ENCODE measurements at regions not wholly inside any gene's neighbourhood (a gene's known extent, or its start where the extent isn't known, plus 50 kb on each side); places are given as distances from the start of the nearest gene placed in this dataset.

DNA sequence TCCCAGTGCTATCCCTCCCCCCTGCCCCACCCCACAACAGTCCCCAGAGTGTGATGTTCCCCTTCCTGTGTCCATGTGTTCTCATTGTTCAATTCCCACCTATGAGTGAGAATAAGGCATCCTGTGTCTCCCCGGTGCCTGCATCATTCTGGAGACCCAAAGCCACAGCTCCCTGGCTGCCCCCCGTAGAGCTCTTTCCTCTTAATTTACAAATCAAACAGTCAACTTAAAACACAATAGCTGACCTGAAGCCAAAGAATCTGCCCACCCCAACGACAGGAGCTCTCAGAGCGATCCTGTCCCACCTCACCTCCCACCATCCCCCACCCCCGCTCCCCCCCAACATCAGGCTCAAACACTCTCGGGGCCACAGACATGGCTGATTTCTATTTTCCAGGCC is 558.3 kb downstream of the BRD1 start:
- no peak for DNase-seq (ENCODE audit: low spot score)

GRCh38 chr22:49268924-49269323 is 558.7 kb downstream of the BRD1 start:
- DNase-seq (ENCODE audit: low spot score), result no peak

DNA sequence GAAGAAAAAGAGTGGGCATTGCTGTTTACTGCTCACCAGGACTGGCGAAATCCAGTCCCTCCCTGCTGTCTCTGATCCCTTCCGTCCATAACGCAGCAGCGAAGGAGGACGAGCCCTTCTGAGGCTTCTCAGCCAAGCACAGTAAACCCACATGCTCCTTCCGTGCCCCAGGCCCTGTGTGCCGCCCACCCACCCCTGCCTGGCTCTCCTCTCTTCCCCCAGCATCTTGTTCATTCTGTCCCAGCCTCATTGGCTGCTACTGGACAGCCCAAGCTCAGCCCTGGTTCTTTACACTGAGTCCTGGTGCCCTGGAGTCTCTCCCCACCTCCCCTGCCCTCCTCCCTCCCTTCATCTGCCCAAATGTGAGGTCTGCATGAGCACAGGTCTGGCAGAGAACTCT is 559.7 kb downstream of the BRD1 start:
- no peak for DNase-seq (ENCODE audit: low spot score)

DNA sequence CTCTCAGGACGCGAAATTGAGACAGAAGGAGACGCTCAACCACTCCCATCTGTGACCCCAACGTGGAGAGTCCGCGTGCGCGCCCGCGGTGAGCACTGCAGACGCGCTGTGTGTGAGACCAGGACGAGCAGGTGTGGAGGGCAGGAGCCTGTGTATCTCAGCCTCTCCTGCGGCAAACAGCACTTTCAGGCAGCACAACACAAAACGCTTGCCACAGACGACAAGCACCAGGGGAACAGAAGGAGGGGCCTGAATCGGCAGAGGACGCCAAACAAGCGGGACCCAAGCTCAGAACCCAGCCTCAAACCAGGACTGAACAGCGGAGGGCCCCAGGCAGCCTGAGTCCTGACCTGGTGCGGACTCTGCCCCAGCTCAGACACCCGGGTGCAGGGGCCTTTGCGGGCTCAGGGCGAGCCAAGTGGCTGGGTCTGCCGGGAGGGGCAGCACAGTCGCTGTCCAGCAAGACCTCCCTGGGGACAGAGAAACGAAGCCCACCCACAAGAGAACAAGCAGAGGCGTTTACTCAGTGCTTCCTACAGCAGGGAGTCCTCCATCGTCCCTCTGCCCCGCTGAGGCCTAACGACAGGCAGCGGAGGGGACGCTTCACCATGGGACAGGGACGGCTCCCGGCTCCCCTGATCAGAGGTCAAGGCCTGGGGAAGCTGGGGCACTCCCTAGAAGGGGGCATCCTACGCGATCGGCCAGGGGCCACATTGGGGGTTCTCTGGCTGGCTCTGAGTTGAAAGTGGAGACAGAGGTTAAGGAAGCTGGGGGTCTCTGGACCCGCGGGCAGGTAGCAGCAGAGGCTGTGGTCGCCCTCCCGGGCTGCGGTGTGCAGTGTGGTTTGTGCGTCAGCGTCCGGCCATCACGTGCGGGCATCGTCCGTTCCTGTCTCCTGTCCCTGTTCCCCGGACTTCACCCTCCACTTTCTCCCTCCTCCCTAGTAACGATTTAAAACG is 560.8 kb downstream of the BRD1 start:
- DNase-seq (ENCODE audit: low spot score), result no peak

GRCh38 chr22:49264696-49265095 is 563.0 kb downstream of the BRD1 start:
- DNase-seq (ENCODE audit: low spot score), result no peak

DNA sequence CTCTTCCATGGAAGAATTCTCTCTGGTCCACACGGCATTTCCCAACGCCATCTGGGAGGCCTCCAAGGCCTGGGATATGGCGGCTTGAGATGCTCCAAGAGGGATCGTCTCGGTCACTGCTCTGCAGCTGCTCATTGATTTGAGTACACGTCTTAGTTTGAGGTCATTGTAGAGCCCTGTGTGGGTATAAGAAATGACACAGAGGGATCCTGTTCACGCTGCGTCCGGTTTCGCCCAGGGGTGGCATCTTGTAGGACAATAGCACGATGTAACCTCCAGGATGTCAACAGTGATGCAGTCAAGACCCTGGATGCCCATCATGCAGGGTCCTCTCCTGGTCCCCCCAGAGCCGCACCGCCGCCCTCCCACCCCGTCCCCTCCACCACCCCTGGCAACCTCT is 564.6 kb downstream of the BRD1 start:
- no peak for DNase-seq (ENCODE audit: low spot score)

- DNase-seq (ENCODE audit: low spot score), result no peak
Measured at GRCh38 chr22:49262167-49262566, 565.5 kb downstream of the BRD1 start.

- DNase-seq (ENCODE audit: low spot score), result no peak
Measured at GRCh38 chr22:49261616-49262015, 566.1 kb downstream of the BRD1 start.

DNA sequence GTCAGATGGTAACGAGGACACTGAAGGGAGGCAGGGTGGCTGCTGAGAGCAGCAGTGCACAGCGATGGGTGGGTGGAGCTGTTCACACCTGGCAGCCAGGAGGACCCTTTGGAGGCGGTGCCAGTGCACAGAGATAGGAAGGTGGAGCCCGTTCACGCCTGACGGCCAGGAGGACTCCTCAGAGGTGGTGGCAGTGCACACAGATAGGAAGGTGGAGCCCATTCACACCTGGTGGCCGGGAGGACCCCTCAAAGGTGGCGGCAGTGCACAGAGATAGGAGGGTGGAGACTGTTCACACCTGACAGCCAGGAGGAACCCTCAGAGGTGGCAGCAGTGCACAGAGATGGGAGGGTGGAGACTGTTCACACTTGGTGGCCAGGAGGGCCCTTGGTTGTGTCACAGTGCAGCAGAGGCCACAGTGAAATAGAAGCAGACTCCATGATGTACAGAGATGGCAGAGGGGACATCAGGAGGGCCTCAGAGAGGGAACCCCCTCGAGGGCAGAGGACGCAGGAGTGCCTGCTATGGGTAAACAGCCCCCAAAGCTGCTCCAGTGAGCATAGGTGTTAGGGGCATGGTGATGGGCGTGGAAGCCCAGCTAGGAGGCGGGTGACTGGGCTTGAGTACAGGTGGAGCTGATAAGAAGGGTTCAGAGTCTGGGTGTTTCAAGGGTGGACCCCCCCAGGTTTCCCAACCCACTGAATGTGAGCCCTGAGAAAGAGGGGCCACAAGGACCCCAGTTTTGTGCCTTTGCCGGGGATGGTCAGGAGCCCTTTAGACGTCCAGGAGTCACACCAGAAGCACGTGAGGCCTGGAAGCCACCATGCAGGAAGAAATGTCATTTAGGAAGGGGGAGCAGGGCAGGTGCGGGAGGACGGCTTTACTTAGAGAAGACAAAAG is 566.7 kb downstream of the BRD1 start:
- no peak for DNase-seq (ENCODE audit: low spot score)

GRCh38 chr22:49259839-49260615 is 567.6 kb downstream of the BRD1 start:
- DNase-seq (ENCODE audit: low spot score), result no peak

DNA sequence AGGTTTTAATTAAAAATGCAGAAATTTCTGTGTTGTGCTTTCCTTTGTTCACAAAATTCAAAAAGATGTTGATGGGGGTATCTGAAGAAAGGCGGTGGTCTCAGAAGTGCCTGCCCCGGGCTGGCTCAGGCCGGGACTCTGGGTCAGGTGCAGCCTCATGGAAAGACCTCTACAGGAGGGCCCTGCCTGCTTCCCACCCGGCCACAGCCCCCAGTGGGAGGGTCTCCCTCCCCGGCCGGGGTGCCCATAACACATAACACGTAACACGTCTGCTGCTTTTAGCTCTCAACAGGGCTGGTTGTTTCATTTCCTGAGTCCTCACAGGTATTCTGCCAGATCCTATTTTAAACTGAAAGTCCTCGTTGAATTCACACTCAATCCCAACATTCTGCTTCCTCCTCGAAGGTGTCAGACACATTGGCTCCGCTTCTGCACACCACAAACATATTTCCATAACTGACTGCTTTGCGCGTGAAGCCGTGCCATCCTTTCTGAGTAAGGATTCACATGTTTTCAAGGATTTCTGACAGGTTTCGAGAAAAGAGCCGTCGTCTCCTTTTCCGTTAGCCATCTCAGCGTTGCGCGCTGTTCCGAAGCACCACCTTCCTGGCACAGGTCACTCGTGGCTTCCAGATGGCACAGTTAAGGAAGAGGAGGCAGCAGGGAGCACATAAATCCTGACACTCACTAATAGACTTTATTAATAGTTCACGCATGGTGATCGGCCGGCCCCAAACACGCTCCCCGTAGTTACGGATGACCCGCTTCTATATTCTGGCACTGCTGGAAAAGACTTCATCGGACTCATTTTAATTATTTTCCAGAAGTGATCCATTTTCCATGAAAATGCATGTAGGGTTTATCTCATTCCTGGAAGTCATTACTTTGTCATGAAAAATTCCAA is 569.3 kb downstream of the BRD1 start:
- no peak for DNase-seq (ENCODE audit: low spot score)

DNA sequence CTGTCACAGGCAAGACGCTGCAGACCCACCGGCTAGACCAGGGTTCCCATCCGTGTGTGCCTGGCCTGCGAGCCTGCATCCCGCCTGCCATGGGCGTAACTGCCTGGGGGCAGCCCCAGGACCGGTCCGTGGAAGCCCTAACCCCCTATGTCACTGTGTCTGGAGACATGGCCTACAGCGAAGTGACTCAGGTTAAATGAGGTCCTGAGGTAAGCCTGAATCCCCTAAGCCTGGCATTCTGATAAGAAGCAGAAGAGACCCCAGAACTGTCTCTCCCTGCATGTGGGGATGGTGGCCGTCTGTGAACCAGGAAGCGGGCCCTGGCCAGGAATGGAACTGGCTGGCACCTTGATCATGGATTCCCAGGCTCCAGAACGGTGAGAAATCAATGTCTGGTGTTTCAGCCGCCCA is 570.1 kb downstream of the BRD1 start:
- DNase-seq (ENCODE audit: low spot score), result no peak

DNA sequence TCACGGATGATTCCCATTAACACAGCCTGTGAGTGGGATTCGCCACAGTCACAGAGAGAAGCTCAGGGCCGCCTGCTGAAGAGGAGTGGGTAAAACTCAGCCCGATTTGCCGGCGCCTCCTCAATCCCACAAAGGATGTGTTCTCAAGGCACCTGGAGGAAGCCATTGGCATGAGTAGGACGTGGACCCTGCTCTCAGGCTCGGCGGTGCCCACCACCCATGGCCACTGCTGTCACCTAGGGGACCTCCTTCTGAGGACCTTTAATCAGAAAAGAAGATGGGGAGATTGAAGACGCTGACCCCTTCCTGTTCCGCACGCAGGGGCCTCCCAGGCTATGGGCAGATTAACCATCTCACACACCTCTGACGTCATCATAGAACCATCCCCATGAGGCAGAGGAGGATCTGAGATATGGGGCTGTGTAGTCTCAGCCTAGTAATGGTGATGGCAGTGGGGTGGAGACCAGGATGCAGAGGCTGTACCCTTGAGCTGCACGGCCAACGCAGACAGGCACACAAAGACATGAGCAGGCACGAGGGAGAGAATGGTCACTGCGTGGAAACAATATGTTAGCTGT is 571.8 kb downstream of the BRD1 start:
- DNase-seq (ENCODE audit: low spot score), result no peak

- no peak for DNase-seq (ENCODE audit: low spot score)
Measured at GRCh38 chr22:49255154-49255553, 572.5 kb downstream of the BRD1 start.

DNA sequence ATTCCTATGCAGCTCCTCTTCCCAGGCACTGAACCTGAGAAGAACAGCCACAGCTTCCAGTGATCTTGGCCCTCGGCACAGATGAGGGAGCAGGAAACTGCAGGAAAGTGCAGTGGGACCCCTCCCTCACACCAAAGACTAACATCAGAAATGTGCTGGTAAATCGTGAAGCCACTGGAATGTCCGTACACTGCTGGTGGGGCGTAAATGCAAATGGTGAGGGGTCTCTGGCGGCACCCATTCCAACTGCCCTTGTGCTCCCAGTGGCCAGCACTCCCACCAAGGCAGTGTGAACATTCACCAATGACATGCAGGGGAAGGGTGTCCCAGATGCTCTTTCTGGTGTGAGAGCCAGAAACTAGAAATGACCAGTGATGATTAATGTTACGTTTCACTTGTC is 574.0 kb downstream of the BRD1 start:
- no peak for DNase-seq (ENCODE audit: low spot score)

DNA sequence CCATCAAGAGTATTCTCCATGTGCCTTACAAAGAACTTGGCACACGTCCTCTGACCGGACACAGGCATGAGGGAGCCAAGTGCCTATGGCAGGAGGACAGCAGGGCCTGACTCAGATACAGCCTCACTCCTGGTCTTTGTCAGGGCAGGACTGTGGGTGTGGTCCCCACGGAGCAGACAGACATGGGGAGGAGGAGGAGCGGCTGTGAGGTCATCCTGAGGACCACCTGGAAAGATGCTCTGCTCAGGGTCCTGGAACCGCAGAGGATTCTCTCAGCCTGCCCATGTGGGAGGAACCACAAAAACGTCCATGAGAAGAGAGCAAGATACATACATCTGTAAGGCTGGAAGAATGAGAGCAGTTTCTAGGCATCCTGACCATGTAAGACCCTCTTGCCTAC is 576.3 kb downstream of the BRD1 start:
- DNase-seq (ENCODE audit: low spot score), result no peak

- DNase-seq (ENCODE audit: low spot score), result peak; percentile 1
Measured at GRCh38 chr22:49247194-49247924, 580.3 kb downstream of the BRD1 start.

GRCh38 chr22:49244466-49245420 is 582.9 kb downstream of the BRD1 start:
- no peak for DNase-seq (ENCODE audit: low spot score)

Measured in HT-29 (cell line).